ENCODE measurements at regions not wholly inside any gene's neighbourhood (a gene's known extent, or its start where the extent isn't known, plus 50 kb on each side); places are given as distances from the start of the nearest gene placed in this dataset.

- ChIA-PET POLR2A (no interaction called here), CTCF (no interaction called here)
- TF ChIP-seq POLR2AphosphoS5 (IDR thresholded peaks at IDR 0.05; ENCODE audit: low read depth, low read length) = no peak
- no peak for TF ChIP-seq REST (IDR thresholded peaks at IDR 0.05; ENCODE audit: insufficient read depth in 1 of 2, low read depth in 2 of 2, low read length in 1 of 2)
- TF ChIP-seq SIN3A (IDR thresholded peaks at IDR 0.05; ENCODE audit: borderline replicate concordance, insufficient read depth, low read depth, low read length) = no peak
- no peak for TF ChIP-seq CTCF (IDR thresholded peaks at IDR 0.05)
- no peak for TF ChIP-seq TCF7L2 (IDR thresholded peaks at IDR 0.05; ENCODE audit: low read depth, low read length)
- BruUV-seq (replicated peaks) = no TSS peak
- H3K4me1 ChIP-seq (ENCODE audit: control insufficient read depth, insufficient read depth, low read length) = no peaks in the 10 kb centered on the region
- in situ Hi-C loops (cut with HindIII; ENCODE audit: low pct_unique_long_range_greater_than_20kb, low sequenced_read_pairs) = no loop called here
- no peaks in the 10 kb centered on the region for H3K9me3 ChIP-seq (ENCODE audit: control insufficient read depth, insufficient read depth, low read depth, low read length)
- H3K27ac ChIP-seq (ENCODE audit: low read length) = no peak overlapping the region
- H3K27me3 ChIP-seq (ENCODE audit: control insufficient read depth, insufficient read depth, low read length) = no peaks in the 10 kb centered on the region
- H3K4me3 ChIP-seq (ENCODE audit: low read depth in 2 of 2, low read length in 2 of 2) = no peak overlapping the region
- DNase-seq (ENCODE audit: low read depth, low spot score) (no peak), ATAC-seq (no peak)
- no peaks in the 10 kb centered on the region for H3K36me3 ChIP-seq (ENCODE audit: control insufficient read depth, insufficient read depth, low read length)
- intact Hi-C loops (cut with micrococcal nuclease; ENCODE audit: unreplicated experiment) = no loop called here
Measured at GRCh38 chr5:87650284-87650683, 237.6 kb upstream of the CCNH start.

- Histone ChIP-seq H3K27me3 (ENCODE audit: control insufficient read depth, insufficient read depth, low read length) (no peaks in the 10 kb centered on the region), H3K27ac (ENCODE audit: low read length) (no peak overlapping the region), H3K4me3 (ENCODE audit: low read depth in 2 of 2, low read length in 2 of 2) (no peak overlapping the region), H3K36me3 (ENCODE audit: control insufficient read depth, insufficient read depth, low read length) (no peaks in the 10 kb centered on the region), H3K4me1 (ENCODE audit: control insufficient read depth, insufficient read depth, low read length) (no peaks in the 10 kb centered on the region), H3K9me3 (ENCODE audit: control insufficient read depth, insufficient read depth, low read depth, low read length) (no peaks in the 10 kb centered on the region)
- intact Hi-C loops (cut with micrococcal nuclease; ENCODE audit: unreplicated experiment) = no loop called here
- DNase-seq (ENCODE audit: low read depth, low spot score) = no peak
- no peak for TF ChIP-seq REST (IDR thresholded peaks at IDR 0.05; ENCODE audit: insufficient read depth in 1 of 2, low read depth in 2 of 2, low read length in 1 of 2)
- no peak for TF ChIP-seq TCF7L2 (IDR thresholded peaks at IDR 0.05; ENCODE audit: low read depth, low read length)
- no peak for TF ChIP-seq POLR2AphosphoS5 (IDR thresholded peaks at IDR 0.05; ENCODE audit: low read depth, low read length)
- BruUV-seq (replicated peaks) = no TSS peak
- ChIA-PET CTCF (no interaction called here), POLR2A (no interaction called here)
- in situ Hi-C loops (cut with HindIII; ENCODE audit: low pct_unique_long_range_greater_than_20kb, low sequenced_read_pairs) = no loop called here
- no peak for ATAC-seq
Measured at GRCh38 chr5:87649455-87649854, 236.7 kb upstream of the CCNH start.

Data from Panc1 (cell line).